H9 (cell line): ENCODE measurements at regions not wholly inside any gene's neighbourhood (a gene's known extent, or its start where the extent isn't known, plus 50 kb on each side); places are given as distances from the start of the nearest gene placed in this dataset.

ENCODE experiments used
- DNase-seq: peaks from one replicate; pipeline ENCODE4 v3.0.0-alpha.2; 2017
- H2AFZ ChIP-seq: one replicate; pipeline ENCODE4 v1.6.1; 2013; ENCODE audit warnings: mild to moderate bottlenecking, low read length, control low read depth, moderate library complexity
- H2AK5ac ChIP-seq: 2 replicates; pipeline ENCODE4 v1.6.1; 2013; ENCODE audit warnings: low read length, control low read depth, mixed read lengths; ENCODE audit not compliant: insufficient read length
- H2BK120ac ChIP-seq: one replicate; pipeline ENCODE4 v1.6.1; 2013; ENCODE audit warnings: low read depth, mild to moderate bottlenecking, low read length, control low read depth, inconsistent platforms; ENCODE audit not compliant: poor library complexity, severe bottlenecking
- H2BK12ac ChIP-seq: 2 replicates; pipeline ENCODE4 v1.6.1; 2013; ENCODE audit warnings: low read length, control low read depth, mixed read lengths, low read depth; ENCODE audit not compliant: insufficient read length
- H2BK15ac ChIP-seq: 2 replicates; pipeline ENCODE4 v1.6.1; 2013; ENCODE audit warnings: low read depth, low read length, control low read depth
- H2BK20ac ChIP-seq: one replicate; pipeline ENCODE4 v1.6.1; 2013; ENCODE audit warnings: low read depth, mild to moderate bottlenecking, low read length, control low read depth, inconsistent platforms; ENCODE audit not compliant: poor library complexity, severe bottlenecking
- H2BK5ac ChIP-seq: 2 replicates; pipeline ENCODE4 v1.6.1; 2013; ENCODE audit warnings: low read length, control low read depth, mixed read lengths; ENCODE audit not compliant: insufficient read length
- H3K14ac ChIP-seq: 2 replicates; pipeline ENCODE4 v1.6.1; 2013; ENCODE audit warnings: low read length, control low read depth; ENCODE audit not compliant: insufficient read depth
- H3K18ac ChIP-seq: 2 replicates; pipeline ENCODE4 v1.6.1; 2013; ENCODE audit warnings: low read depth, mild to moderate bottlenecking, mixed read lengths, low read length, control low read depth; ENCODE audit not compliant: insufficient read length
- H3K23ac ChIP-seq: 2 replicates; pipeline ENCODE4 v1.6.1; 2013; ENCODE audit warnings: low read length, control low read depth, mixed read lengths, low read depth; ENCODE audit not compliant: insufficient read length
- H3K23me2 ChIP-seq: 2 replicates; pipeline ENCODE4 v1.6.1; 2013; ENCODE audit warnings: low read depth, mild to moderate bottlenecking, mixed read lengths, low read length, control low read depth; ENCODE audit not compliant: insufficient read length, poor library complexity, severe bottlenecking
- H3K27ac ChIP-seq: 2 replicates; pipeline ENCODE4 v1.5.1; 2013; ENCODE audit warnings: low read length, control low read depth, mixed read lengths, low read depth; ENCODE audit not compliant: insufficient read length
- H3K27me3 ChIP-seq: 2 replicates; pipeline ENCODE4 v1.6.1; 2013; ENCODE audit warnings: low read length, control low read depth, inconsistent platforms; ENCODE audit not compliant: insufficient read depth
- H3K4ac ChIP-seq: 2 replicates; pipeline ENCODE4 v1.6.1; 2013; ENCODE audit warnings: low read depth, mild to moderate bottlenecking, control low read depth, inconsistent platforms, low read length, moderate library complexity
- H3K4me1 ChIP-seq: 2 replicates; pipeline ENCODE4 v1.6.1; 2013; ENCODE audit warnings: low read length, control low read depth, inconsistent platforms; ENCODE audit not compliant: insufficient read depth
- H3K4me2 ChIP-seq: 2 replicates; pipeline ENCODE4 v1.6.1; 2013; ENCODE audit warnings: low read length, control low read depth, mixed read lengths; ENCODE audit not compliant: insufficient read length, insufficient read depth
- H3K56ac ChIP-seq: 2 replicates; pipeline ENCODE4 v1.6.1; 2013; ENCODE audit warnings: low read depth, mild to moderate bottlenecking, mixed read lengths, low read length, control low read depth; ENCODE audit not compliant: insufficient read length
- H3K79me1 ChIP-seq: 2 replicates; pipeline ENCODE4 v1.6.1; 2013; ENCODE audit warnings: low read depth, mild to moderate bottlenecking, moderate library complexity, low read length, control low read depth, inconsistent platforms; ENCODE audit not compliant: insufficient read depth, poor library complexity, severe bottlenecking
- H3K79me2 ChIP-seq: 2 replicates; pipeline ENCODE4 v1.6.1; 2013; ENCODE audit warnings: low read length, control low read depth, inconsistent platforms; ENCODE audit not compliant: insufficient read depth
- H3K9ac ChIP-seq: 2 replicates; pipeline ENCODE4 v1.6.1; 2013; ENCODE audit warnings: low read length, control low read depth, mixed read lengths; ENCODE audit not compliant: insufficient read length; ENCODE audit errors: extremely low read depth
- H3K9me3 ChIP-seq: one replicate; pipeline ENCODE4 v1.6.1; 2013; ENCODE audit warnings: low read depth, low read length, inconsistent platforms; ENCODE audit not compliant: control insufficient read depth
- H3T11ph ChIP-seq: one replicate; pipeline ENCODE4 v1.6.1; 2013; ENCODE audit warnings: mild to moderate bottlenecking, low read length, control low read depth, inconsistent platforms
- H4K20me1 ChIP-seq: one replicate; pipeline ENCODE4 v1.6.1; 2013; ENCODE audit not compliant: control insufficient read depth, insufficient read length, insufficient read depth
- H4K5ac ChIP-seq: 2 replicates; pipeline ENCODE4 v1.6.1; 2013; ENCODE audit warnings: low read depth, mild to moderate bottlenecking, mixed read lengths, low read length, control low read depth; ENCODE audit not compliant: insufficient read length
- H4K8ac ChIP-seq: replicated peaks from 2 replicates; pipeline ENCODE4 v1.6.1; 2013; ENCODE audit warnings: low read length, control low read depth, mixed read lengths, low read depth; ENCODE audit not compliant: insufficient read length
- H4K91ac ChIP-seq: 2 replicates; pipeline ENCODE4 v1.6.1; 2013; ENCODE audit warnings: low read depth, mild to moderate bottlenecking, moderate library complexity, mixed read lengths, low read length, control low read depth; ENCODE audit not compliant: insufficient read length
- H3K27ac Mint-ChIP-seq, 3 experiments: 2 replicates in 2 of 3; 3 replicates in 1 of 3; pipeline ENCODE4 v1.8.0; 2020 to 2021; ENCODE audit warnings: mixed read lengths in 3 of 3, mild to moderate bottlenecking in 1 of 3, moderate library complexity in 1 of 3
- H3K27me3 Mint-ChIP-seq: 2 replicates; pipeline ENCODE4 v1.8.0; 2021; ENCODE audit warnings: low read depth, mild to moderate bottlenecking, moderate library complexity, mixed read lengths
- H3K36me3 Mint-ChIP-seq, 3 experiments: 2 replicates in 2 of 3; 3 replicates in 1 of 3; pipeline ENCODE4 v1.8.0; 2020 to 2021; ENCODE audit warnings: low read depth in 3 of 3, mixed read lengths in 3 of 3; ENCODE audit not compliant: insufficient read depth in 1 of 3
- H3K4me1 Mint-ChIP-seq, 2 experiments: 2 replicates each; pipeline ENCODE4 v1.8.0; 2020; ENCODE audit warnings: mixed read lengths in 2 of 2
- H3K4me3 Mint-ChIP-seq, 2 experiments: 2 replicates in 1 of 2; 3 replicates in 1 of 2; pipeline ENCODE4 v1.8.0; 2020 to 2021; ENCODE audit warnings: mild to moderate bottlenecking in 2 of 2, mixed read lengths in 2 of 2, moderate library complexity in 1 of 2
- H3K9me3 Mint-ChIP-seq, 2 experiments: 2 replicates in 1 of 2; 3 replicates in 1 of 2; pipeline ENCODE4 v1.8.0; 2020; ENCODE audit warnings: mild to moderate bottlenecking in 2 of 2, mixed read lengths in 2 of 2, moderate library complexity in 1 of 2
- WGBS: extraction: QIAGEN DNeasy Blood & Tissue Kit; methylation state at CpG from one replicate; pipeline ENCODE4 v1.1.7; 2013; ENCODE audit warnings: missing lambda C conversion rate, low lambda C conversion rate, mixed read lengths; ENCODE audit not compliant: insufficient read length; ENCODE audit errors: extremely low coverage; 5-methylcytosine and 5-hydroxymethylcytosine counted together
- TF ChIP-seq, protein P1 (sequence below): fragments of 200-600 bp; sonication (generic); conservative IDR thresholded peaks from 3 replicates; pipeline ENCODE4 v1.8.0; 2021; ENCODE audit warnings: antibody characterized with exemption, mild to moderate bottlenecking

DNA sequence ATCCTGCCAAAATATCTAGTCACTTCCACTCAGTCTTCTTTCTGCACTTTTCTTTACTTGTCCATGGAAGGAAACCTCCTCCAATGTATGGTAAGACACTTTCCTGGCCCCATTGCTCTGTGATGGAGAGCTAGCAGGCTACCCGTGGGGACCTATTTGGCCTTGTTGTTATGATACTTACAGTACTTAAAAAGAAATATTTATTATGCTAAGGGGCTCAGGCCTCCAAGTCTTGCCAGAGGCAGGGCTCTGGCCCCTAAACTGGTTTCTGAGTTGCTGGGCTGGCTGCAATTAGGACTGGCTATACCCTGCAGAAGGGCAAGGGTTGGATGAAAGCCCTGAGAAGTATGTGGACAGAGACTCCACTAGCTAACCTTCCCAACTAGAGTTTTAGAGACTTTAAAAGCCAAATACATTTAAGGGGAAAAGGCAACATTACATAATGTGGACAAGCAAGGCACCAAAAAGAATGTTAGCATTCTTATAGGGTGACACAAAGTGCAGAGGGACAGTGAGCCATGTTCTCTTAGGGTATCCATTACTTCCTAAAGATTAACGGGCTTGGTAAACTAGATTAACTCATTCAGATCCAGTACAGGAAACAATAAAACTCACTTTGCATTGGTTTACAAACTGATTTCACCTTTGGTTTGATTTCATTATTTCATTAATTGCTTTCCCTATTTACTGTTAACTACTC is 84.9 kb upstream of the INHBA start:
- Histone ChIP-seq H3K4me1 (no peaks in the 10 kb centered on the region), H4K5ac (no peak overlapping the region), H3K14ac (no peak overlapping the region), H2BK20ac (no peak overlapping the region), H3T11ph (no peak overlapping the region), H4K8ac (no peak overlapping the region), H3K79me1 (no peaks in the 10 kb centered on the region), H3K4me2 (no peak overlapping the region), H3K23me2 (no peaks in the 10 kb centered on the region), H3K23ac (no peak overlapping the region), H3K18ac (no peak overlapping the region), H3K56ac (no peak overlapping the region), H3K27me3 (no peaks in the 10 kb centered on the region), H4K91ac (no peak overlapping the region), H3K4ac (no peak overlapping the region), H3K27ac (no peak overlapping the region), H2BK15ac (no peak overlapping the region), H4K20me1 (no peaks in the 10 kb centered on the region), H2BK5ac (no peak overlapping the region), H3K79me2 (no peaks in the 10 kb centered on the region), H2BK120ac (no peak overlapping the region), H2AK5ac (no peak overlapping the region), H3K9ac (no peak overlapping the region), H2BK12ac (no peak overlapping the region), H2AFZ (no peak overlapping the region), H3K9me3 (no peaks in the 10 kb centered on the region)
- Mint-ChIP-seq H3K27me3 (no peaks in the 10 kb centered on the region), H3K4me1 (peaks cover 0 to 5% of the 10 kb centered on the region in 2 experiments; a peak in 1 of 4 replicates), H3K27ac (no peak overlapping the region), H3K36me3 (no peaks in the 10 kb centered on the region), H3K9me3 (no peaks in the 10 kb centered on the region), H3K4me3 (no peak overlapping the region)
- DNase-seq = no peak
- TF ChIP-seq, protein P1, sequence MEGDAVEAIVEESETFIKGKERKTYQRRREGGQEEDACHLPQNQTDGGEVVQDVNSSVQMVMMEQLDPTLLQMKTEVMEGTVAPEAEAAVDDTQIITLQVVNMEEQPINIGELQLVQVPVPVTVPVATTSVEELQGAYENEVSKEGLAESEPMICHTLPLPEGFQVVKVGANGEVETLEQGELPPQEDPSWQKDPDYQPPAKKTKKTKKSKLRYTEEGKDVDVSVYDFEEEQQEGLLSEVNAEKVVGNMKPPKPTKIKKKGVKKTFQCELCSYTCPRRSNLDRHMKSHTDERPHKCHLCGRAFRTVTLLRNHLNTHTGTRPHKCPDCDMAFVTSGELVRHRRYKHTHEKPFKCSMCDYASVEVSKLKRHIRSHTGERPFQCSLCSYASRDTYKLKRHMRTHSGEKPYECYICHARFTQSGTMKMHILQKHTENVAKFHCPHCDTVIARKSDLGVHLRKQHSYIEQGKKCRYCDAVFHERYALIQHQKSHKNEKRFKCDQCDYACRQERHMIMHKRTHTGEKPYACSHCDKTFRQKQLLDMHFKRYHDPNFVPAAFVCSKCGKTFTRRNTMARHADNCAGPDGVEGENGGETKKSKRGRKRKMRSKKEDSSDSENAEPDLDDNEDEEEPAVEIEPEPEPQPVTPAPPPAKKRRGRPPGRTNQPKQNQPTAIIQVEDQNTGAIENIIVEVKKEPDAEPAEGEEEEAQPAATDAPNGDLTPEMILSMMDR = no peak
- WGBS = no CpG with 5 or more reads among the region's 2 CpGs
